ENCODE measurements at regions not wholly inside any gene's neighbourhood (a gene's known extent, or its start where the extent isn't known, plus 50 kb on each side); places are given as distances from the start of the nearest gene placed in this dataset.
"Not testable (repeated sequence)": the region's sequence is repeated elsewhere in the genome, so short reads cannot be mapped to it uniquely, and the experiment has no call there.

DNA sequence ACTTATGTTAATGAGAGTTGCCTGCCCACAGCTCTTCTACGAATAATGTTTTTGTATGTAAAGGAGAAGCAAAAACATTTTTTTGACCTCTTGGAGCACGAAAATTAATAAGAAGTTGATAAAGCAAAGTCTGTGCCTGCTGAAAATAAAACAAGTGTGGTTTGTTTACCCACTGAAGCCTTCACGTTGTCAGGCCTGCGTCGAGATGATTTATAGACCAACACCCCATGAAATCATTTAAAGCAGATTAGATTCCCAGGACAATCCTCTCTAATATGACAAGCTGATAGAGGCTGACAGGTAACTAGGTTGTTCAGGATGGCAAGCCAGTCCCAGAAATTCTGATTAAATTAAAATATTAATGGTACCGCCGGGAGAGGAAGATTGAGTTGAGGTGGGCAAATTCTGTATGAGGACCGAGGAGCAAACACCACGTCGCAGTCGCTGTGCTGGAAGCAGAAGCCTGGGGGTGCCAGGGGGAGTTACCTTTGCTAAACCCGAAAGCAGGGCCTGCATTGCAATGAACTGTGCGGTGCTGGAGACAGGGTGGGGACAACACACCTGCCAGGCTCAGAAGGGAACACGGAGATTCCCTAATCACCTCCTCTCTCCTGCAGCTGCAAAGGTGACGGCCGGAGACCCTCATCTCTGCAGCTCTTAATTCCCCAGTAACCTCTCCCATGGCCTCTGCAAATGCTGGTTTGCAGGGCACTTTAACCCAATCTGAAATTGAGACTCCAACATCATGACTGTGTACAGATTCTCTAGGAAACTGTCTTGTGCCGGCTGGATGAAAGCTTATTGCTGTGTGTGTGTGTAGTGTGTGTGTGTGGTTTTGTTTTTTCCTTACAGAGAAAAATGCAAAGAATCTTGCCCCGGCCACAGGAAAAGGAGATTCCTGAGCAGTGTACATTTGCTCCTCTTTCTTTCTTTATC, 2805.9 kb downstream of the RPIA start:
- not testable (repeated sequence) for DNase-seq

DNA sequence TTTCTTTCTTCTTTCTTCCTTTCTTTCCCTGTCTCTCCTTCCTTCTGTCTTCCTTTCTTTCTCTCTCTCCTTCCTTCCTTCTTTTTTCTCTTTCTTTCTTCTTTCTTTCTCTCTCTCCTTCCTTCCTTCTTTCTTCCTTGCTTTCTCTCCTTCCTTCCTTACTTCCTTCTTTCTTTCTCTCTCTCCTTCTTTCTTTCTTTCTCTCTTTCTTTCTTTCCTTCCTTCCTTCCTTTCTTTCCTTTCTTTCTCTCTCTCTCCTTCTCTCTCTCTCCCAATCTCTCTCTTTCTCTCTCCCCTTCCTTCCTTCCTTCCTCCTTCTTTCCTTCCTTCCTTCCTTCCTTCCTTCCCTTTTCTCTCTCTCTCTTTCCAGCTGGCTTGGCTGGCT, 2806.6 kb downstream of the RPIA start:
- DNase-seq, result not testable (repeated sequence)

DNA sequence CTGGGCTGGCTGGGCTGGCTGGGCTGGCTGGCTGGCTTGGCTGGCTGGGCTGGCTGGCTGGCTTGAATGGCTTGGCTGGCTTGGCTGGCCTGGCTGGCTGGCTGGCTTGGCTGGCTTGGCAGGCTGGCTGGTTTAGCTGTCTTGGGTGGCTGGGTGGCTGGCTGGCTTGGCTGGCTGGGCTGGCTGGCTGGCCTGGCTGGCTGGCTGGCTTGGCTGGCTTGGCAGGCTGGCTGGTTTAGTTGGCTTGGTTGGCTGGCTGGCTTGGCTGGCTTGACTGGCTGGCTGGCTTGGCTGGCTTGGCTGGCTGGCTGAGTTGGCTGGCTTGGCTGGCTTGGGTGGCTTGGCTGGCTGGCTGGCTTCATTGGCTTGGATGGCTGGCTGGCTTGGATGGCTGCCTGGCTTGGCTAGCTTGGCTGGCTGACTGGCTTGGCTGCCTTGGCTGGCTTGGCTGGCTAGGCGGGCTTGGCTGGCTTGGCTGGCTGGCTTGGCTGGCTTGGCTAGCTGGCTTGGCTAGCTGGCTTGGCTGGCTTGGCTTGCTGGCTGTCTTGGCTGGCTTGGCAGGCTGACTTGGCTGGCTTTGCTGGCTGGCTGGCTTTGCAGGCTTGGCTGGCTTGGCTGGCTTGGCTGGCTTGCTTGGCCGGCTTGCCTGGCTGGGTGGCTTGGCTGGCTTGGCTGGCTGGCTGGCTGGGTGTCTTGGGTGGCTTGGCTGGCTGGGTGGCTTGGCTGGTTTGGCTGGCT, 2807.2 kb downstream of the RPIA start:
- DNase-seq, result not testable (repeated sequence)

DNA sequence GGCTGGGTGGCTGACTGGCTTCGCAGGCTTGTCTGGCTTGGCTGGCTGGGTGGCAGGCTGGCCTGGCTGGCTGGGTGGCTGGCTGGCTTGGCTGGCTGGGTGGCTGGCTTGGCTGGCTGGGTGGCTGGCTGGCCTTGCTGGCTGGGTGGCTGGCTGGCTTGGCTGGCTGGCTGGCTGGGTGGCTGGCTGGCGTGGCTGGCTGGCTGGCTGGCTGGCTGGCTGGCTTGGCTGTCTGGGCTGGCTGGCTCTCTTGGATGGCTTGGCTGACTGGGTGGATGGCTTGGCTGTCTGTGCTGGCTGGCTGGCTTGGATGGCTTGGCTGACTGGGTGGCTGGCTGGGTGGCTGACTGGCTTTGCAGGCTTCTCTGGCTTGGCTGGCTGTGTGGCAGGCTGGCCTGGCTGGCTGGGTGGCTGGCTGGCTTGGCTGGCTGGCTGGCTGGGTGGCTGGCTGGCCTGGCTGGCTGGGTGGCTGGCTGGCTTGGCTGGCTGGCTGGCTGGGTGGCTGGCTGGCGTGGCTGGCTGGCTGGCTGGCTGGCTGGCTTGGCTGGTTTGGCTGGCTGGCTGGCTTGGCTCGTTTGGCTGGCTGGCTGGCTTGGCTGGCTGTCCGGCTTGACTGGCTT, 2808.1 kb downstream of the RPIA start:
- not testable (repeated sequence) for DNase-seq

DNA sequence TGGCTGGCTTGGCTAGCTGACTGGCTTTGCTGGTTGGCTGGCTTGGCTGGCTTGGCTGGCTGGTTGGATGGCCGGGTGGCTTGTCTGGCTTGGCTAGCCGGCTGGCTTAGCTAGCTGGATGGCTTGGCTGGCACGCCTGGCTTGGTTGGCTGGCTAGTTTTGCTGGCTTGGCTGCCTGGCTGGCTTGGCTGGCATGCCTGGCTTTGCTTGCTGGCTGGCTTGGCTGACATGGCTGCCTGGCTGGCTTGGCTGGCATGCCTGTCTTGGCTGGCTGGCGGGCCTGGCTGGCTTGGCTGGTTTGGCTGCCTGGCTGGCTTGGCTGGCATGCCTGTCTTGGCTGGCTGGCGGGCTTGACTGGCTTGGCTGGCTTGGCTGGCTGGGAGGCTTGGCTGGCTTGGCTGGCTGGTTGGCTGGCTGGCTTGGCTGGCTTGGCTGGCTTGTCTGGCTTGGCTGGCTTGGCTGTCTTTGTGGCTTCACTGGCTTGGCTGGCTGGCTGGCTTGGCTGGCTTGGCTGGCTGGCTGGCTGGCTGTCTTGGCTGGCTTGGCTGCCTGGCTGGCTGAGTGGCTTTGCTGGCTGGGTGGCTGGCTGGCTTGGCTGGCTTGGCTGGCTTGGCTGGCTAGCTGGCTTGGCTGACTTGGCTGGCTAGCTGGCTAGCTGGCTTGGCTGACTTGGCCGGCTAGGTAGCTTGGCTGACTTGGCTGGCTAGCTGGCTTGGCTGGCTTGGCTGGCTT, 2808.9 kb downstream of the RPIA start:
- not testable (repeated sequence) for DNase-seq

DNA sequence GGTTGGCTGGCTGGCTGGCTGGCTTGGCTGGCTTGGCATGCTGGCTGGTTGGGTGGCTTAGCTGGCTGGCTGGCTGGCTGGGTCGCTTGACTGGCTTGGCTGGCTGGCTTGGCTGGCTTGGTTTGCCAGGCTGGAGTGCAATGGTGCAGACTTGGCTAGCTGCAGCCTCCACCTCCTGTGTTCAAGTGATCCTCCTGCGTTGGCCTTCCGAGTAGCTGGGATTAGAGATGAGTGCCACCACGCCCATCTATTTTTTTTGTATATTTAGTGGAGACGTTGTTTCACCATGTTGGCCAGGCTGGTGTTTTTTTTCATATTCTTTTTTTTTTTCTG, 2809.5 kb downstream of the RPIA start:
- DNase-seq, result not testable (repeated sequence)

DNA sequence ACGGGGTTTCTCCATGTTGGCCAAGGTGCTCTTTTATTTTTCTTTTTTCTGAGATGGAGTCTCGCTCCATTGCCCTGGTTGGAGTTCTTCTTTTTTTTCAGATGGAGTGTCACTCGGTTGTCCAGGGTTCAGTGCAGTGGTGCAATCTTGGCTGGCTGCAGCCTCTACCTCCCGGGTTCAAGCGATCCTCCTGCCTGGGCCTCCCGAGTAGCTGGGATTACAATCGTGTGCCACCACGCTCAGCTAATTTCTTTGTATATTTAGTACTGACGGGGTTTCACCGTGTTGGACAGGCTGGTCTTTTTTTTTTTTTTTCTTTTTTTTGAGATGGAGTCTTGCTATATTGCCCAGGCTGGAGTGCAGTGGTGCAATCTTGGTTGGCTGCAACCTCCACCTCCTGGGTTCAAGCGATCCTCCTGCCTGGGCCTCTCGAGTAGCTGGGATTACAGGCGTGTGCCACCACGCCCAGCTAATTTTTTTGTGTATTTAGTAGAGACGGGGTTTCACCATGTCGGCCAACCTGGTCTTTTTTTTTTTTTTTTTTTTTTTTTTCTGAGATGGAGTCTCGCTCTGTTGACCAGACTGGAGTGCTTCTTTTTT, 2810.1 kb downstream of the RPIA start:
- DNase-seq, result not testable (repeated sequence)

DNA sequence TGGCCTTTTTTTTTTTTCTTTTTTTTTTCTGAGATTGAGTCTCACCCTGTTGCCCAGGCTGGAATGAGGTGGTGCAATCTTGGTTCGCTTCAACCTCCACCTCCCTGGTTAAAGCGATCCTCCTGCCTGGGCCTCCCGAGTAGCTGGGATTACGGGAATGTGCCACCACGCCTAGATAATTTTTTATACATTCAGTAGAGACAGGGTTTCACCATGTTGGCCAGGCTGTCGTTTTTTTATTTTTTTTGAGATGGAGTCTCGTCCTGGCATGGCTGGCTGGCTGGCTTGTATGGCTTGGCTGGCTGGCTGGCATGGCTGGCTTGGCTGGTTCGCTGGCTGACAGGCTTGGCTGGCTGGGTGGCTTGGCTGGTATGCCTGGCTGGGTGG, 2812.1 kb downstream of the RPIA start:
- DNase-seq, result not testable (repeated sequence)

DNA sequence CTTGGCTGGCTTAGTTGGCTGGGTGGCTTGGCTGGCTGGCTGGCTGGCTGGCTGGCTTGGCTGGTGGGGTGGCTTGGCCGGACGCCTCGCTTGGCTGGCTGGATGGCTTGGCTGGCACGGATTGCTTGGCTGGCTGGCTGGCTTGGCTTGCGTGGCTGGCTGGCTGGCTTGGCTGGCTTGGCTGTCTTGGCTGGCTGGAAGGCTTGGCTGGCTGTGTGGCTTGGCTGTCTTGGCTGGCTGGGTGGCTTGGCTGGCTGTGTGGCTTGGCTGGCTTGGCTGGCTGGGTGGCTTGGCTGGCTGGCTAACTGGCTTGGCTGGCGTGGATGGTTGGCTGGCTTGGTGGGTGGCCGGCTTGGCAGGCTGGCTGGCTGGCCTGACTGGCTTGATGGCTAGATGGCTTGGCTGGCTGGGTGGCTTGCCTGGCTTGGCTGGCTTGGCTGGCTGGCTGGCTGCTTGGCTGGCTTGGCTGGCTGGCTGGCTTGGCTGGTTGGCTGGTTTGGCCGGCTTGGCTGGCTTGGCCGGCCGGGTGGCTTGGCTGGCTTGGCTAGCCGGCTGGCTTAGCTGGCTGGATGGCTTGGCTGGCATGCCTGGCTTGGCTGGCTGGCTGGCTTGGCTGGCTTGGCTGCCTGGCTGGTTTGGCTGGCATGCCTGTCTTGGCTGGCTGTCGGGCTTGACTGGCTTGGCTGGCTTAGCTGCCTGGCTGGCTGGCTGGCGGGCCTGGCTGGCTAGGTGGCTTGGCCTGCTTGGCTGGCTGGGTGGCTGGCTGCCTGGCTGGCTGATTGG, 2812.7 kb downstream of the RPIA start:
- not testable (repeated sequence) for DNase-seq

DNA sequence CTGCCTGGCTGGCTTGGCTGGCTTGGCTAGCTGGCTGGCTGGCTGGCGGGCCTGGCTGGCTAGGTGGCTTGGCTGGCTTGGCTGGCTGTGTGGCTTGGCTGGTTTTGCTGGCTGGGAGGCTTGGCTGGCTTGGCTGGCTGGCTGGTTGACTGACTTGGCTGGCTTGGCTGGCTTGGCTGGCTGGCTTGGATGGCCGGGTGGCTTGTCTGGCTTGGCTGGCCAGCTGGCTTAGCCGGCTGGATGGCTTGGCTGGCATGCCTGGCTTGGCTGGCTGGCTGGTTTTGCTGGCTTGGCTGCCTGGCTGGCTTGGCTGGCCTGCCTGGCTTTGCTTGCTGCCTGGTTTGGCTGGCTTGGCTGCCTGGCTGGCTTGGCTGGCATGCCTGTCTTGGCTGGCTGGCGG, 2817.3 kb downstream of the RPIA start:
- DNase-seq, result not testable (repeated sequence)

DNA sequence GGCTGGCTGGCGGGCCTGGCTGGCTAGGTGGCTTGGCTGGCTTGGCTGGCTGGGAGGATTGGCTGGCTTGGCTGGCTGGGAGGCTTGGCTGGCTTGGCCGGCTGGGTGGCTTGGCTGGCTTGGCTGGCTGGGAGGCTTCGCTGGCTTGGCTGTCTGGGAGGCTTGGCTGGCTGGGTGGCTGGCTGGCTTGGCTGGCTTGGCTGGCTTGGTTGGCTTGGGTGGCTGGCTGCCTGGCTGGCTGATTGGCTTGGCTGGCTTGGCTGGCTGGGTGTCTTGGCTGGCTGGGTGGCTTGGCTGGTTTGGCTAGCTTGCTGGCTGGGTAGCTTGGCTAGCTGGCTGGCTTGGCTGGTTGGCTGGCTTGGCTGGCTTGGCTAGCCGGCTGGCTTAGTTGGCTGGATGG, 2817.8 kb downstream of the RPIA start:
- not testable (repeated sequence) for DNase-seq

DNA sequence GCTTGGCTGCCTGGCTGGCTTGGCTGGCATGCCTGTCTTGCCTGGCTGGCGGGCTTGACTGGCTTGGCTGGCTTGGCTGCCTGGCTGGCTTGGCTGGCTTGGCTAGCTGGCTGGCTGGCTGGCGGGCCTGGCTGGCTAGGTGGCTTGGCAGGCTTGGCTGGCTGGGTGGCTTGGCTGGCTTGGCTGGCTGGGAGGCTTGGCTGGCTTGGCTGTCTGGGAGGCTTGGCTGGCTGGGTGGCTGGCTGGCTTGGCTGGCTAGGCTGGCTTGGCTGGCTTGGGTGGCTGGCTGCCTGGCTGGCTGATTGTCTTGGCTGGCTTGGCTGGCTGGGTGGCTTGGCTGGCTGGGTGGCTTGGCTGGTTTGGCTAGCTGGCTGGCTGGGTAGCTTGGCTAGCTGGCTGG, 2819.7 kb downstream of the RPIA start:
- not testable (repeated sequence) for DNase-seq

DNA sequence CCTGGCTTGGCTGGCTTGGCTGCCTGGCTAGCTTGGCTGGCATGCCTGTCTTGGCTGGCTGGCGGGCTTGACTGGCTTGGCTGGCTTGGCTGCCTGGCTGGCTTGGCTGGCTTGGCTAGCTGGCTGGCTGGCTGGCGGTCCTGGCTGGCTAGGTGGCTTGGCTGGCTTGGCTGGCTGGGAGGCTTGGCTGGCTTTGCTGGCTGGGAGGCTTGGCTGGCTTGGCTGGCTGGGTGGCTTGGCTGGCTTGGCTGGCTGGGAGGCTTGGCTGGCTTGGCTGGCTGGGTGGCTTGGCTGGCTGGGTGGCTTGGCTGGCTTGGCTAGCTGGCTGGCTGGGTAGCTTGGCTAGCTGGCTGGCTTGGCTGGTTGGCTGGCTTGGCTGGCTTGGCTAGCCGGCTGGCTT, 2824.5 kb downstream of the RPIA start:
- not testable (repeated sequence) for DNase-seq

DNA sequence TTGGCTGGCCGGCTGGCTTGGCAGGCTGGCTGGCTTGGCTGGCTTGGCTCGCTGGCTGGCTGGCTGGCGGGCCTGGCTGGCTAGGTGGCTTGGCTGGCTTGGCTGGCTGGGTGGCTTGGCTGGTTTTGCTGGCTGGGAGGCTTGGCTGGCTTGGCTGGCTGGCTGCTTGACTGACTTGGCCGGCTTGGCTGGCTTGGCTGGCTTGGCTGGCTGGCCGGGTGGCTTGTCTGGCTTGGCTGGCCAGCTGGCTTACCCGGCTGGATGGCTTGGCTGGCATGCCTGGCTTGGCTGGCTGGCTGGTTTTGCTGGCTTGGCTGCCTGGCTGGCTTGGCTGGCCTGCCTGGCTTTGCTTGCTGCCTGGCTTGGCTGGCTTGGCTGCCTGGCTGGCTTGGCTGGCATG, 2825.2 kb downstream of the RPIA start:
- not testable (repeated sequence) for DNase-seq

DNA sequence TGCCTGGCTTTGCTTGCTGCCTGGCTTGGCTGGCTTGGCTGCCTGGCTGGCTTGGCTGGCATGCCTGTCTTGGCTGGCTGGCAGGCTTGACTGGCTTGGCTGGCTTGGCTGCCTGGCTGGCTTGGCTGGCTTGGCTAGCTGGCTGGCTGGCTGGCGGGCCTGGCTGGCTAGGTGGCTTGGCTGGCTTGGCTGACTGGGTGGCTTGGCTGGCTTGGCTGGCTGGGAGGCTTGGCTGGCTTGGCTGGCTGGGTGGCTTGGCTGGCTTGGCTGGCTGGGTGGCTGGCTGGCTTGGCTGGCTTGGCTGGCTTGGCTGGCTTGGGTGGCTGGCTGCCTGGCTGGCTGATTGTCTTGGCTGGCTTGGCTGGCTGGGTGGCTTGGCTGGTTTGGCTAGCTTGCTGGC, 2826.4 kb downstream of the RPIA start:
- not testable (repeated sequence) for DNase-seq

DNA sequence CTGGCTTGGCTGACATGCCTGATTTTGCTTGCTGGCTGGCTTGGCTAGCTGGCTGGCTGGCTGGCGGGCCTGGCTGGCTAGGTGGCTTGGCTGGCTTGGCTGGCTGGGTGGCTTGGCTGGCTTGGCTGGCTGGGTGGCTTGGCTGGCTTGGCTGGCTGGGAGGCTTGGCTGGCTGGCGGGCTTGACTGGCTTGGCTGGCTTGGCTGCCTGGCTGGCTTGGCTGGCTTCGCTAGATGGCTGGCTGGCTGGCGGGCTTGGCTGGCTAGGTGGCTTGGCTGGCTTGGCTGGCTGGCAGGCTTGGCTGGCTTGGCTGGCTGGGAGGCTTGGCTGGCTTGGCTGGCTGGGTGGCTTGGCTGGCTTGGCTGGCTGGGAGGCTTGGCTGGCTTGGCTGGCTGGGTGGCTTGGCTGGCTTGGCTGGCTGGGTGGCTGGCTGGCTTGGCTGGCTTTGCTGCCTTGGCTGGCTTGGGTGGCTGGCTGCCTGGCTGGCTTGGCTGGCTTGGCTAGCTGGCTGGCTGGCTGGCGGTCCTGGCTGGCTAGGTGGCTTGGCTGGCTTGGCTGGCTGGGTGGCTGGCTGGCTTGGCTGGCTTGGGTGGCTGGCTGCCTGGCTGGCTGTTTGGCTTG, 2827.0 kb downstream of the RPIA start:
- not testable (repeated sequence) for DNase-seq

DNA sequence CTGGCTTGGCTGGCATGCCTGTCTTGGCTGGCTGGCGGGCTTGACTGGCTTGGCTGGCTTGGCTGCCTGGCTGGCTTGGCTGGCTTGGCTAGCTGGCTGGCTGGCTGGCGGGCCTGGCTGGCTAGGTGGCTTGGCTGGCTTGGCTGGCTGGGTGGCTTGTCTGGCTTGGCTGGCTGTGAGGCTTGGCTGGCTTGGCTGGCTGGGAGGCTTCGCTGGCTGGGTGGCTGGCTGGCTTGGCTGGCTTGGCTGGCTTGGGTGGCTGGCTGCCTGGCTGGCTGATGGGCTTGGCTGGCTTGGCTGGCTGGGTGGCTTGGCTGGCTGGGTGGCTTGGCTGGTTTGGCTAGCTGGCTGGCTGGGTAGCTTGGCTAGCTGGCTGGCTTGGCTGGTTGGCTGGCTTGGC, 2827.9 kb downstream of the RPIA start:
- not testable (repeated sequence) for DNase-seq

DNA sequence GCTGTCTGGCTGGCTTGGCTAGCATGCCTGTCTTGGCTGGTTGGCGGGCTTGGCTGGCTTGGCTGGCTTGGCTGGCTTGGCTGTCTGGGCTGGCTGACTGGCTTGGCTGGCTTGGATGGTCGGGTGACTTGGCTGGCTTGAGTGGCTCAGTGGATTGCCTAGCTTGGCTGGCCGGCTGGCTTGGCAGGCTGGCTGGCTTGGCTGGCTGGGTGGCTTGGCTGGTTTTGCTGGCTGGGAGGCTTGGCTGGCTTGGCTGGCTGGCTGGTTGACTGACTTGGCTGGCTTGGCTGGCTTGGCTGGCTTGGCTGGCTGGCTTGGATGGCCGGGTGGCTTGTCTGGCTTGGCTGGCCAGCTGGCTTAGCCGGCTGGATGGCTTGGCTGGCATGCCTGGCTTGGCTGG, 2828.4 kb downstream of the RPIA start:
- not testable (repeated sequence) for DNase-seq

DNA sequence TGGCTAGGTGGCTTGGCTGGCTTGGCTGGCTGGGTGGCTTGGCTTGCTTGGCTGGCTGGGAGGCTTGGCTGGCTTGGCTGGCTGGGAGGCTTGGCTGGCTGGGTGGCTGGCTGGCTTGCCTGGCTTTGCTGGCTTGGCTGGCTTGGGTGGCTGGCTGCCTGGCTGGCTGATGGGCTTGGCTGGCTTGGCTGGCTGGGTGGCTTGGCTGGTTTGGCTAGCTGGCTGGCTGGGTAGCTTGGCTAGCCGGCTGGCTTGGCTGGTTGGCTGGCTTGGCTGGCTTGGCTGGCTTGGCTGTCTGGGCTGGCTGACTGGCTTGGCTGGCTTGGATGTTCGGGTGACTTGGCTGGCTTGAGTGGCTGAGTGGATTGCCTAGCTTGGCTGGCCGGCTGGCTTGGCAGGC, 2829.1 kb downstream of the RPIA start:
- DNase-seq, result not testable (repeated sequence)

DNA sequence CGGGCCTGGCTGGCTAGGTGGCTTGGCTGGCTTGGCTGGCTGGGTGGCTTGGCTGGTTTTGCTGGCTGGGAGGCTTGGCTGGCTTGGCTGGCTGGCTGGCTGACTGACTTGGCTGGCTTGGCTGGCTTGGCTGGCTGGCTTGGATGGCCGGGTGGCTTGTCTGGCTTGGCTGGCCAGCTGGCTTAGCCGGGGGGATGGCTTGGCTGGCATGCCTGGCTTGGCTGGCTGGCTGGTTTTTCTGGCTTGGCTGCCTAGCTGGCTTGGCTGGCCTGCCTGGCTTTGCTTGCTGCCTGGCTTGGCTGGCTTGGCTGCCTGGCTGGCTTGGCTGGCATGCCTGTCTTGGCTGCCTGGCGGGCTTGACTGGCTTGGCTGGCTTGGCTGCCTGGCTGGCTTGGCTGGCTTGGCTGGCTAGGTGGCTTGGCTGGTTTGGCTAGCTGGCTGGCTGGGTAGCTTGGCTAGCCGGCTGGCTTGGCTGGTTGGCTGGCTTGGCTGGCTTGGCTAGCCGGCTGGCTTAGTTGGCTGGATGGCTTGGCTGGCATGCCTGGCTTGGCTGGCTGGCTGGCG, 2829.6 kb downstream of the RPIA start:
- not testable (repeated sequence) for DNase-seq
